ENCODE measurements at regions not wholly inside any gene's neighbourhood (a gene's known extent, or its start where the extent isn't known, plus 50 kb on each side); places are given as distances from the start of the nearest gene placed in this dataset.

DNA sequence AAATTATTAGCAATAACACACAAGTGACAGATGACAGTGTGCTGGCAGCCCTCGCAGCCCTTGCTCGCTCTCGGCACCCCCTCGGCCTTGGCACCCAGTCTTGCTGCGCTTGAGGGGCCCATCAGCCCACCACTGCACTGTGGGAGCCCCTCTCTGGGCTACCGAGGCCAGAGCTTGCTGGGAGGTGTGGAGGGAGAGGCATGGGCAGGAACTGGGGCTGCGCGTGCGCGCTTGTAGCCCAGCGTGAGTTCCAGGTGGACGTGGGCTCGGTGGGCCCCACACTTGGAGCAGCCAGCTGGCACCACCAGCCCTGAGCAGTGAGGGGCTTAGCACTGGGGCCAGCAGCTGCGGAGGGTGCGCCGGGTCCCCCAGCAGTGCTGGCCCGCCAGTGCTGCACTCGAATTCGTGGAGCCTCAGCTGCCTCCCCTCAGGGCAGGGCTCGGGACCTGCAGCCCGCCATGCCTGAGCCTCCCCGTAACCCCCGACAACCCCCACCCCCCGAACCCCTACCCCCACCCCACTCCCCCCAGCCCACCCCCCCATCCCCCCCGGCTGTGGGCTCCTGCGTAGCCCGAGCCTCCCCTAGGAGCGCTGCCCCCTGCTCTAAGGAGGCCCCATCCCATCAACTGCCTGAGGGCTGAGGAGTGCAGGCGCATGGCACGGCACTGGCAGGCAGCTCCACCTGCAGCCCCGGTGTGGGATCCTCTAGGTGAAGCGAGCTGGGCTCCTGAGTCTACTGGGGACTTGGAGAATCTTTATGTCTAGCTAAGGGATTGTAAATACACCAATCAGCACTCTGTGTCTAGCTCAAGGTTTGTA, 240.9 kb downstream of the TRIM36 start:
- TF ChIP-seq EZH2 (IDR thresholded peaks at IDR 0.05) = no peak
- TF ChIP-seq POLR2AphosphoS5 (IDR thresholded peaks at IDR 0.05; ENCODE audit: borderline replicate concordance, low read depth, low read length) = no peak
